COLO829 (cell line): ENCODE measurements at regions not wholly inside any gene's neighbourhood (a gene's known extent, or its start where the extent isn't known, plus 50 kb on each side); places are given as distances from the start of the nearest gene placed in this dataset.

Experiments used
- DNase-seq: peaks from one replicate; pipeline ENCODE4 v3.0.0; 2012; ENCODE audit warnings: low spot score

GRCh38 chr16:85188822-85189672 lies 76.8 kb upstream of the CIBAR2 start:
- no peak for DNase-seq

- DNase-seq = no peak
Measured at GRCh38 chr16:85190572-85190971, 78.3 kb upstream of the CIBAR2 start.

GRCh38 chr16:85191341-85191965 lies 79.2 kb upstream of the CIBAR2 start:
- no peak for DNase-seq

GRCh38 chr16:85192238-85193114 lies 80.2 kb upstream of the CIBAR2 start:
- no peak for DNase-seq

GRCh38 chr16:85193115-85193493 lies 80.8 kb upstream of the CIBAR2 start:
- no peak for DNase-seq

- no peak for DNase-seq
Measured at GRCh38 chr16:85193876-85194275, 81.6 kb upstream of the CIBAR2 start.

GRCh38 chr16:85194307-85195270 lies 82.3 kb upstream of the CIBAR2 start:
- DNase-seq = no peak

GRCh38 chr16:85195271-85195647 lies 83.0 kb upstream of the CIBAR2 start:
- no peak for DNase-seq

- DNase-seq = no peak
Measured at GRCh38 chr16:85195900-85196772, 83.9 kb upstream of the CIBAR2 start.

GRCh38 chr16:85196976-85197375 lies 84.7 kb upstream of the CIBAR2 start:
- DNase-seq = no peak

- no peak for DNase-seq
Measured at GRCh38 chr16:85197611-85198566, 85.6 kb upstream of the CIBAR2 start.

GRCh38 chr16:85199069-85199725 lies 86.9 kb upstream of the CIBAR2 start:
- no peak for DNase-seq

GRCh38 chr16:85199880-85200279 lies 87.6 kb upstream of the CIBAR2 start:
- DNase-seq = no peak

- DNase-seq = no peak
Measured at GRCh38 chr16:85200471-85201278, 88.4 kb upstream of the CIBAR2 start.

- DNase-seq = no peak
Measured at GRCh38 chr16:85201574-85201973, 89.3 kb upstream of the CIBAR2 start.

GRCh38 chr16:85202051-85202601 lies 89.9 kb upstream of the CIBAR2 start:
- DNase-seq = no peak

GRCh38 chr16:85202631-85203461 lies 90.6 kb upstream of the CIBAR2 start:
- DNase-seq = no peak
